Karpas-422 (cell line): ENCODE measurements at regions not wholly inside any gene's neighbourhood (a gene's known extent, or its start where the extent isn't known, plus 50 kb on each side); places are given as distances from the start of the nearest gene placed in this dataset.

ENCODE experiments used
- DNase-seq: peaks from one replicate; pipeline ENCODE4 v3.0.0-alpha.2; 2015
- H2AFZ ChIP-seq: fragments of 200-600 bp; sonication (generic); 2 replicates; pipeline ENCODE4 v1.6.1; 2014; ENCODE audit warnings: antibody characterized with exemption, low read length, mixed read lengths
- H3K27ac ChIP-seq: fragments of 200-600 bp; sonication (generic); 2 replicates; pipeline ENCODE4 v1.5.1; 2014; ENCODE audit warnings: mild to moderate bottlenecking, low read length, moderate library complexity
- H3K27me3 ChIP-seq: fragments of 200-600 bp; sonication (generic); 2 replicates; pipeline ENCODE4 v1.6.1; 2014; ENCODE audit warnings: low read length, mixed read lengths
- H3K36me3 ChIP-seq: fragments of 200-600 bp; sonication (generic); 2 replicates; pipeline ENCODE4 v1.6.1; 2014; ENCODE audit warnings: low read length, mixed read lengths; ENCODE audit not compliant: insufficient read depth
- H3K4me1 ChIP-seq: fragments of 200-600 bp; sonication (generic); 2 replicates; pipeline ENCODE4 v1.6.1; 2014; ENCODE audit warnings: mild to moderate bottlenecking, low read length, mixed read lengths
- H3K4me2 ChIP-seq: fragments of 200-600 bp; sonication (generic); 2 replicates; pipeline ENCODE4 v1.6.1; 2014; ENCODE audit warnings: low read length, low read depth, mild to moderate bottlenecking; ENCODE audit not compliant: poor library complexity, severe bottlenecking
- H3K4me3 ChIP-seq: fragments of 200-600 bp; sonication (generic); 2 replicates; pipeline ENCODE4 v1.5.1; 2014; ENCODE audit warnings: mild to moderate bottlenecking, antibody characterized with exemption, low read length, mixed read lengths
- H3K79me2 ChIP-seq: fragments of 200-600 bp; sonication (generic); 2 replicates; pipeline ENCODE4 v1.6.1; 2014; ENCODE audit warnings: mild to moderate bottlenecking, low read length, mixed read lengths
- H3K9ac ChIP-seq: fragments of 200-600 bp; sonication (generic); 2 replicates; pipeline ENCODE4 v1.6.0; 2014; ENCODE audit warnings: low read length
- H3K9me2 ChIP-seq: fragments of 200-600 bp; sonication (generic), shearing (Covaris generic); replicated peaks from 2 replicates; pipeline ENCODE4 v1.6.0; 2014; ENCODE audit warnings: mild to moderate bottlenecking, low read length, moderate library complexity; ENCODE audit not compliant: insufficient read depth
- H3K9me3 ChIP-seq: fragments of 300-700, 200-600 bp; sonication (generic); 2 replicates; pipeline ENCODE4 v1.6.1; 2014; ENCODE audit warnings: low read length, mixed read lengths
- H4K20me1 ChIP-seq: fragments of 200-600 bp; sonication (generic); 2 replicates; pipeline ENCODE4 v1.6.1; 2014; ENCODE audit warnings: mild to moderate bottlenecking, antibody characterized with exemption, low read length, low read depth; ENCODE audit not compliant: insufficient read depth

- no peaks in the 10 kb centered on the region for H3K27me3 ChIP-seq
- H3K79me2 ChIP-seq: no peaks in the 10 kb centered on the region
- H3K9me3 ChIP-seq: no peaks in the 10 kb centered on the region
- H3K9ac ChIP-seq: no peak overlapping the region
- no peaks in the 10 kb centered on the region for H3K36me3 ChIP-seq
- no peaks in the 10 kb centered on the region for H4K20me1 ChIP-seq
- H3K9me2 ChIP-seq: no peaks in the 10 kb centered on the region
- H2AFZ ChIP-seq: no peak overlapping the region
- H3K4me3 ChIP-seq: no peak overlapping the region
- H3K4me2 ChIP-seq: no peak overlapping the region
- no peak for DNase-seq
- no peak overlapping the region for H3K27ac ChIP-seq
- H3K4me1 ChIP-seq: no peaks in the 10 kb centered on the region
Measured at GRCh38 chr19:28519952-28520861, 692.7 kb downstream of the UQCRFS1 start.

- Histone ChIP-seq H3K9me2 (no peaks in the 10 kb centered on the region), H3K9me3 (no peaks in the 10 kb centered on the region), H2AFZ (no peak overlapping the region), H3K4me3 (no peak overlapping the region), H3K27me3 (no peaks in the 10 kb centered on the region), H3K4me2 (no peak overlapping the region), H3K79me2 (no peaks in the 10 kb centered on the region), H3K36me3 (no peaks in the 10 kb centered on the region), H4K20me1 (no peaks in the 10 kb centered on the region), H3K4me1 (no peaks in the 10 kb centered on the region), H3K9ac (no peak overlapping the region), H3K27ac (no peak overlapping the region)
- no peak for DNase-seq
Measured at GRCh38 chr19:28519218-28519779, 693.7 kb downstream of the UQCRFS1 start.

- no peaks in the 10 kb centered on the region for H3K9me3 ChIP-seq
- H3K9ac ChIP-seq: no peak overlapping the region
- H3K9me2 ChIP-seq: no peaks in the 10 kb centered on the region
- no peak overlapping the region for H3K27ac ChIP-seq
- H3K79me2 ChIP-seq: no peaks in the 10 kb centered on the region
- H3K4me3 ChIP-seq: no peak overlapping the region
- H3K27me3 ChIP-seq: no peaks in the 10 kb centered on the region
- no peak overlapping the region for H3K4me2 ChIP-seq
- no peak for DNase-seq
- H2AFZ ChIP-seq: no peak overlapping the region
- no peaks in the 10 kb centered on the region for H3K4me1 ChIP-seq
- H3K36me3 ChIP-seq: no peaks in the 10 kb centered on the region
- H4K20me1 ChIP-seq: no peaks in the 10 kb centered on the region
Measured at GRCh38 chr19:28516415-28516872, 696.5 kb downstream of the UQCRFS1 start.

- Histone ChIP-seq H3K79me2 (no peaks in the 10 kb centered on the region), H3K9ac (no peak overlapping the region), H2AFZ (no peak overlapping the region), H3K9me3 (no peaks in the 10 kb centered on the region), H3K4me3 (no peak overlapping the region), H3K9me2 (no peaks in the 10 kb centered on the region), H3K4me1 (no peaks in the 10 kb centered on the region), H3K36me3 (no peaks in the 10 kb centered on the region), H3K4me2 (no peak overlapping the region), H3K27me3 (no peaks in the 10 kb centered on the region), H4K20me1 (no peaks in the 10 kb centered on the region), H3K27ac (no peak overlapping the region)
- DNase-seq: no peak
Measured at GRCh38 chr19:28514166-28514565, 698.8 kb downstream of the UQCRFS1 start.

DNA sequence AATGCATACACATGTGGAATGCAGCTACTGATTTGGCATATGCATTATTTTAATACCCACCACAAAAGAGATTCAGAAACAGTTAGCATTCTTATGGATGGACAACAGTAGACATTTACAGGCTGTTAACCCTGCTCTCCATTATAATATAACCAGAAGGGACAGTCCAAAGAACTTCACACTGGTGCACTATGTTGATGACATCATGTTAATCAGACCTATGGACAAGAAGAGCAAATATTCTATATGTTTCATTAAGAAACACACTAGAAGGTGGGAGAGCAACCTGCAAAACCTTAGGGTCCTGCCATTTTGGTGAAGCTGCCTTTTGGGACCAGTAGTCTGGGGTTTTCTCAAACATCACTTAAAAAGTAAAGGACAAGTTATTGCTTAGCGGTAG lies 701.3 kb downstream of the UQCRFS1 start:
- H3K4me2 ChIP-seq: no peak overlapping the region
- no peaks in the 10 kb centered on the region for H3K9me3 ChIP-seq
- DNase-seq: no peak
- H3K36me3 ChIP-seq: no peaks in the 10 kb centered on the region
- H3K79me2 ChIP-seq: no peaks in the 10 kb centered on the region
- H3K27ac ChIP-seq: no peak overlapping the region
- no peak overlapping the region for H2AFZ ChIP-seq
- H3K27me3 ChIP-seq: no peaks in the 10 kb centered on the region
- no peak overlapping the region for H3K9ac ChIP-seq
- no peaks in the 10 kb centered on the region for H3K4me1 ChIP-seq
- no peaks in the 10 kb centered on the region for H3K9me2 ChIP-seq
- H3K4me3 ChIP-seq: no peak overlapping the region
- H4K20me1 ChIP-seq: no peaks in the 10 kb centered on the region

DNA sequence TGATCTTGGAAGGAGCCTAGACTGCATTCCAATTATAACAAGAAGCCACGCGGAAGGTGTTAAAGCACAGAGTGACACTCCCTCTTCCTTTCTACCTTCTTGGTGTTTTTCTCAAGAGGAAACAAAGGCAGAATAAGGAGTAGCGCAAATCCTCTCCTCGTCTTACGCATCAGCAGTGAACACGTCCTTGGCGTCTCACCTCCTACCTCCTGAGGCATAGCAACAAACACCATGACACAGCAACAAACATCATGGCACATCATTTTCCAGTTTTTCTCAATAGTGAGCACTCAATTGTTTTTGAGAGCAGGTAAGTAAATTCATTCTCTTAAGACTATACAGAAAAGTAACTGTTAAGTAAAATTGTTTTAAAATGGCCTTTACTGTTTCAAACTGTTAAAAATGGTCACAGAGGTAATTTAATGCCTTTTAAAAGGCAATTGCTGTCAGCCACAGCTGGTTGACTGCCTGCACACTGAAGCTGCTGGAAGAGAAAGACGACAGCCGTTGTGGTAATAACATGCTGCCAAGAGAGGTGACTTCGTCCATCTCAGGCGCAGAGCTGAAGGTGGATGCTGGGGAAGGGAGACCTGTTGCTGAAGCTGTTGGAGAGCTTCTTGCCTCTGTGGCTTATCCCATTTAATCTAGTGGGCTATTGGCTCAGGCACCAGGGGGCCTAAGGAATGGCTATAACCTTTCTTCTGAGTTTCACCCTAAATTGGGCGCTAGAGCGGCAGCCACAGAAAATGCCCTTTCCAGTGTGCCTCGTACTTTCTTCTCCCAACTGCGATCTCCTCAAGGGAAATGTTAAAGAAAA lies 703.7 kb downstream of the UQCRFS1 start:
- H4K20me1 ChIP-seq: no peaks in the 10 kb centered on the region
- no peak overlapping the region for H3K27ac ChIP-seq
- no peak overlapping the region for H3K4me2 ChIP-seq
- no peak for DNase-seq
- no peak overlapping the region for H2AFZ ChIP-seq
- H3K4me1 ChIP-seq: no peaks in the 10 kb centered on the region
- no peaks in the 10 kb centered on the region for H3K27me3 ChIP-seq
- no peaks in the 10 kb centered on the region for H3K36me3 ChIP-seq
- no peak overlapping the region for H3K4me3 ChIP-seq
- no peaks in the 10 kb centered on the region for H3K79me2 ChIP-seq
- no peaks in the 10 kb centered on the region for H3K9me3 ChIP-seq
- no peaks in the 10 kb centered on the region for H3K9me2 ChIP-seq
- no peak overlapping the region for H3K9ac ChIP-seq

DNA sequence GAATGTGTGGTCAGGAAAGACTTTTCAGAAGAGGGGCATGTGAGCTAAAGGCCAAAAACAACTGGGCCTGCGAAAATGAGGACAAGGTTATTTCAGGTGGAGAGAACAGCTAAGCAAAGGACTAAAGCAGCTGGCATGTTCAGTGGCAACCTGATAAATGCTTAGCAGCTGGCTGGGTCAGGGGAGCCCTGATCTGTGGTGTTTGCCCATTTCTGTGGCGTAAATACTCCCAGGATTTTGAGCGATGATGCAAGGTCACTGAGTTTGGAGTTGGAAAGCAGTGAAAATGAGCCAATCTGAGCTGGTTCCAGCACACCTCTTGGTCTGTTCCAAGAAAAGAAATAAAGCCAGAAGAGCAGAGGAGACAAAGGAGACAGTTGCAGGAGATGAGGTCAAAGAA lies 704.3 kb downstream of the UQCRFS1 start:
- Histone ChIP-seq H3K27ac (no peak overlapping the region), H3K4me3 (no peak overlapping the region), H4K20me1 (no peaks in the 10 kb centered on the region), H3K36me3 (no peaks in the 10 kb centered on the region), H3K27me3 (no peaks in the 10 kb centered on the region), H2AFZ (no peak overlapping the region), H3K9ac (no peak overlapping the region), H3K4me2 (no peak overlapping the region), H3K9me2 (no peaks in the 10 kb centered on the region), H3K79me2 (no peaks in the 10 kb centered on the region), H3K9me3 (no peaks in the 10 kb centered on the region), H3K4me1 (no peaks in the 10 kb centered on the region)
- no peak for DNase-seq

- no peaks in the 10 kb centered on the region for H3K79me2 ChIP-seq
- no peaks in the 10 kb centered on the region for H3K4me1 ChIP-seq
- no peak overlapping the region for H3K4me2 ChIP-seq
- no peak overlapping the region for H3K4me3 ChIP-seq
- H3K27ac ChIP-seq: no peak overlapping the region
- no peaks in the 10 kb centered on the region for H3K27me3 ChIP-seq
- no peak for DNase-seq
- H3K9me2 ChIP-seq: no peaks in the 10 kb centered on the region
- H4K20me1 ChIP-seq: no peaks in the 10 kb centered on the region
- no peak overlapping the region for H3K9ac ChIP-seq
- no peaks in the 10 kb centered on the region for H3K36me3 ChIP-seq
- no peak overlapping the region for H2AFZ ChIP-seq
- no peaks in the 10 kb centered on the region for H3K9me3 ChIP-seq
Measured at GRCh38 chr19:28505933-28506332, 707.0 kb downstream of the UQCRFS1 start.
